Activated effector memory CD4-positive, alpha-beta T cell treated with anti-CD3 and anti-CD28 coated beads, Interleukin-2, amount 50 U/mL, for 16 hours (primary cell): ENCODE measurements at regions not wholly inside any gene's neighbourhood (a gene's known extent, or its start where the extent isn't known, plus 50 kb on each side); places are given as distances from the start of the nearest gene placed in this dataset.

ENCODE experiments used
- DNase-seq: peaks from one replicate; pipeline ENCODE4 v3.0.0-alpha.2; 2020

- DNase-seq: no peak
Measured at GRCh38 chr6:93822434-93823265, 403.3 kb upstream of the EPHA7 start.

GRCh38 chr6:93821953-93822352, 402.6 kb upstream of the EPHA7 start:
- DNase-seq: no peak

GRCh38 chr6:93820465-93821082, 401.2 kb upstream of the EPHA7 start:
- no peak for DNase-seq

- no peak for DNase-seq
Measured at GRCh38 chr6:93819189-93819588, 399.8 kb upstream of the EPHA7 start.

GRCh38 chr6:93817937-93818336, 398.6 kb upstream of the EPHA7 start:
- no peak for DNase-seq

- no peak for DNase-seq
Measured at GRCh38 chr6:93806409-93807270, 387.3 kb upstream of the EPHA7 start.

GRCh38 chr6:93801101-93801847, 381.9 kb upstream of the EPHA7 start:
- no peak for DNase-seq

GRCh38 chr6:93799226-93799625, 379.9 kb upstream of the EPHA7 start:
- DNase-seq: no peak

- DNase-seq: no peak
Measured at GRCh38 chr6:93794166-93794565, 374.8 kb upstream of the EPHA7 start.

- DNase-seq: no peak
Measured at GRCh38 chr6:93792746-93793145, 373.4 kb upstream of the EPHA7 start.

- no peak for DNase-seq
Measured at GRCh38 chr6:93790981-93791380, 371.6 kb upstream of the EPHA7 start.

- DNase-seq: no peak
Measured at GRCh38 chr6:93789532-93789931, 370.2 kb upstream of the EPHA7 start.

GRCh38 chr6:93787841-93788240, 368.5 kb upstream of the EPHA7 start:
- no peak for DNase-seq

GRCh38 chr6:93786474-93787330, 367.3 kb upstream of the EPHA7 start:
- DNase-seq: no peak

- no peak for DNase-seq
Measured at GRCh38 chr6:93785694-93786030, 366.3 kb upstream of the EPHA7 start.

GRCh38 chr6:93784794-93785693, 365.7 kb upstream of the EPHA7 start:
- no peak for DNase-seq

- DNase-seq: no peak
Measured at GRCh38 chr6:93779086-93779841, 359.9 kb upstream of the EPHA7 start.

- no peak for DNase-seq
Measured at GRCh38 chr6:93759190-93759589, 339.8 kb upstream of the EPHA7 start.

- DNase-seq: no peak
Measured at GRCh38 chr6:93751969-93752368, 332.6 kb upstream of the EPHA7 start.

GRCh38 chr6:93749930-93750329, 330.6 kb upstream of the EPHA7 start:
- no peak for DNase-seq
